GM19240 (cell line): ENCODE measurements at regions not wholly inside any gene's neighbourhood (a gene's known extent, or its start where the extent isn't known, plus 50 kb on each side); places are given as distances from the start of the nearest gene placed in this dataset.

Experiments
- DNase-seq: peaks from one replicate; pipeline ENCODE4 v3.0.0; 2011; ENCODE audit warnings: low spot score; ENCODE audit not compliant: insufficient read length

DNA sequence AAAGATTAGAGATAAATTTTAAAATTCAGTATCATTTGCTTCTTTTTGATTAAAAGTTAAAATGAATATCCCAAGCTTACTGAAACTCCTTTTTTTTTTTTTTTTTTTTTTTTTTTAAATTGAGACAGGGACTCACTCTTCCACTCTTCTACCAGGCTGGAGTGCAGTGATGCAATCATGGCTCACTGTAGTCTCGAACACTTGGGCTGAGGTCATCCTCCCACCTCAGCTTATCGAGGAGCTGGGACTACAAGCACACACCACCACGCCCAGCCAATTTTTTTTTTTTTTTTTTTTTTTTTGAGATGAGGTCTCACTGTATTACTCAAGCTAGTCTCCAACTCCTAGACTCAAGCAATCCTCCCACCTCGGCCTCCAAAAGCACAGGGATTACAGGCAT, 92.1 kb upstream of the RGS18 start:
- DNase-seq = no peak

DNA sequence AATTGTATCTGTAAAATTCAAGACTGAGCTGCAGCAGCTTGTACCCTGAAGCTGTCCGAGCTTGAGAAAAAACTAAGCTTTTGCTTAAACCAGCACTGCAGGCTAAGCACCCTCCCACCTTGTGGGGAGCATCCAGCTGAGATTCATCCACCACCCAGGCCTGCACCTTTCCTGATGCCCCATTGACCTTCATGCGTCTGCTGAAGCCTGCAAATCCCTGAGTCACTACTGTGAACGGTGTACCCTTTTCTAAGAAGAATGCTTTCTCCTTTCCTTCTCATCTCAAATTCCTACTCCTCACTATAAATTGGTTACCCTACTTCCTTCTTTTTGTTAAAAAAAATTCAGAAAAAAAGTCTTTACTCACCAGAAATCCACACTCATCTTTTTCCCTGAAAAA, 90.9 kb upstream of the RGS18 start:
- DNase-seq = no peak

DNA sequence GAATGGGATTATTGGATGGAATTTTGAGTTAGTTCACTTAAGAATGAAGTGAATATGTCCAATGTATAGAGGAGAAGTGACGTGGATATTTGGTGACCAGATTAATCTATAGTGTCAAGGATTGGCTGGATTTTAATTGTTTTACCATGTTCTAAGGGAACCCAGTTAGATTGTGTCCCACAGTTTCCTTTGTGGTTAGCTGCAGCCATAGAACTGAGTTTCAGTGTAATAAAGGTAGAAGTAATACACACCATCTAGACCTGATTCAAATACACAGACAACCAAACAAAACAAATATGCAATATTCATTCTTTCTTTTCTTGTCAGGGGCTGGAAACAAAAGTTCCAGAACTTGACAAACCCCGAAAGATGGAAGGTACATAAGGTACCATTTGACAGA, 88.0 kb upstream of the RGS18 start:
- DNase-seq = no peak

DNA sequence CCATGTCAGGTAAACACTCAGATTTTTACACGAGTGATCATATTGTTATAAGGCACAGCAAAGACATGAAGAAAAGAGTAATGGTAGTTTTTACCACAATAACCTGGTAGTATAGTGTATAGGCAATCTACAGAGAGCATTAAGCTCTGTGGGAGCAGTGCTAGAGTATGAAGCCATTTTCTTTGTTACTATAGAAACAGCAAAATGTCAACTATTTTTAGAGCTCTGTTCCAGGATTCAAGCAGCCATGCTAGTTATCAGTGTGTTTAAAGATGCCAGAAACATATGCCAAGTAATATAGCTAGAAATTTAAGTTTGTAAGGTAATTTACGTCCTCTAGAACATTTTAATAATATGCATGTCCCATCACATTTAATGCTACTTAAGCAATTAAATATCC, 77.6 kb upstream of the RGS18 start:
- no peak for DNase-seq

DNA sequence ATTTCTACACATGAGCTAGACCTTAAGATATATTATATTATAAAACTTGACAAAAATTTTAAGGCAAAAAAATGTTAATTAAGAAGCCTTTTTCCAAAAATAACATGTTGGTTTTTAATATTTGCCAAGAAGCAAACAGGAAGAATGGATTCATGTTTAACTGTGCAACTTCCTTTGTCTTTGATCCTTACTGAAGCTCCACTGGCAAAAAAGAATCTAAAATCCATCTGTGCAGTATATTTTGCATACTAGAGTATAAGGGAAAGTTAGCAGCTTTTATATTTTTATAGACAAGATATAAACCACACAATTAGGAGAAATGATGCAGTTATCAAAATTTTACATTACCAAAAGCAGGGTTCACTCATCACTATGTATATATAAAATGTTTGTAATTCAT, 76.9 kb upstream of the RGS18 start:
- no peak for DNase-seq

DNA sequence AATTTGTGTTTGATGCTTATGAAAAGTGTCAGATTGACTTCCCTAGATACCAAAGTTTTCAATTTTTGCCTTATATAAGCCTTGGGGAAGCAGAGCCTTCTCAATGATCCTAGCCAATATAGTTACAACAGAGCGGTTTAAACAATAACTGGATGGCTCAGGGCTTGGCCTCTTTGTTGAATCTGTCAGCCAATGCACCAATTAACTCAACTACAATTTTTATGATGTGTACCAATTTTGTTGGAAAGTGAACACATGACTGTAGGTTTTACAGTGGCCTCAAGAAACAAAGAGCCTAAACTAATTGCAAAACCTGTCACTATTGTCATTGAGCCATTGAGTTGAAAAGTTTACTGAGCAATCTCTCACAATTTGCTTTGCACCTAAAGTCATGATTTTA, 71.6 kb upstream of the RGS18 start:
- DNase-seq = no peak

DNA sequence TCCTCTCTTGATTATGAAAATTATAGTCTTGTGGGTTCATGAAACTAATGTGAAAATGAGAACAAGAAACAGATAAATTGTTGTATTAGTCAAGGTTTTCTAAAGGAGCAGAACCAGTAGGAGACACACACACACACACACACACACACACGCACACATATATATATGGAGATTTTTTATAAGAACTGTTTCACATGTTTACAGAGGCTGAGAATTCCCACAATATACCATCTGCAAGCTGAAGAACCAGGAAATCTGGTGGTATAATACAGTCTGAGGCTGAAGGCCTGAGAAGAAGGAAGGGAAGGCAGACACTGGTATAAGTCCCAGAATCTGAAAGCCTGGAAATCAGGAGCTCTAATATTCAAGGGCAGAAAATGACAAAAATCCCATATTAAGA, 70.9 kb upstream of the RGS18 start:
- DNase-seq = no peak

DNA sequence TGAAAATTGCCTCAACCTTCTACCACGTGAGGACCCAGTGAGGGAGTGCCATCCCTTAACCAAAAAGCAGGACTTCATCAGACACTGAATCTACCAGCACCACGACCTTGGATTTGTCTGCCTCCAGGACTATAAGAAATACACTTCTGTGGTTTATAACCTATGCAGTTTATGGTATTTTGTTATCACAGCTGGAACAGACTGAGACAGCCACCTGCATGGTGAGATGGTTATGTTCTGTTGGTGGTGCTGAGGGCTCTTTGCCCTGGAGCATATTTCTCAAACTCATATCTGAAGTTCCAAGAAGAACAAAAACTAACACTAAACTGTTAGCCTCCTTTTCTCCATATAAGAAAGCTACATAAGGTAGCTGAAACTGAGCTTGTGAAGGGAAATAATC, 69.8 kb upstream of the RGS18 start:
- no peak for DNase-seq

DNA sequence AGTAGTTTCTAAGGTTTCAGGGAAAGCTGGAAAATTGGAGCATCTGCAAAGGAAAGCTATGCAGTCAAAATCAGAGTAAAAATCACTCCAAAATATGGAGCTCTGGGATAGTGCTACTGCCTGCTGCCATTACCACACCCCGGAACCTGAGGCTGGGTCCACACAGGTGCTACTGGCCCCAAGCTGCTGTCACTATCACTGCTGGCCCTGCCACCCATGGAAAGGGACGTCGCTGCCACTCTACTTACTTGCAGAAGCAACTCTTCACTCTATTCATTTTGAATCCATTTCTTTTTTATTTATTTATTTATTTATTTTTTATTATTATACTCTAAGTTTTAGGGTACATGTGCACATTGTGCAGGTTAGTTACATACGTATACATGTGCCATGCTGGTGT, 60.3 kb upstream of the RGS18 start:
- DNase-seq = no peak

DNA sequence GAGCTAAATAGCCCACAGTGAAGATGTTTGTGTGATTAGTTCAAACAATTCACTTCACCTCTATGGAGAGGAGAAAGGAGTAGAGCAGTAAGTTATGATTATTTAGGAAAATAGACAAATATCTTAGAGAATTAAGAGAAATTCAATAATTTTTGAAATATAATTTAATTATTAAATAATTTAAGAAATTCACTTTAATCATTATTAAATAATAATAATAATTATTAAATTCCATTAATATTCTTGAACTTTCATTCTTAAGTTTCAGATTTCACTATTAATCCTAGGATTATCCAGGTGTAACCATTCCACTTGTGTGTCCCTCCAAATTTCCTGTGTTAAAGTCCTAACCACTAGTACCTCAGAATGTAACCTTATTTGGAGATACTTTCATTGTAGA, 58.9 kb upstream of the RGS18 start:
- no peak for DNase-seq

DNA sequence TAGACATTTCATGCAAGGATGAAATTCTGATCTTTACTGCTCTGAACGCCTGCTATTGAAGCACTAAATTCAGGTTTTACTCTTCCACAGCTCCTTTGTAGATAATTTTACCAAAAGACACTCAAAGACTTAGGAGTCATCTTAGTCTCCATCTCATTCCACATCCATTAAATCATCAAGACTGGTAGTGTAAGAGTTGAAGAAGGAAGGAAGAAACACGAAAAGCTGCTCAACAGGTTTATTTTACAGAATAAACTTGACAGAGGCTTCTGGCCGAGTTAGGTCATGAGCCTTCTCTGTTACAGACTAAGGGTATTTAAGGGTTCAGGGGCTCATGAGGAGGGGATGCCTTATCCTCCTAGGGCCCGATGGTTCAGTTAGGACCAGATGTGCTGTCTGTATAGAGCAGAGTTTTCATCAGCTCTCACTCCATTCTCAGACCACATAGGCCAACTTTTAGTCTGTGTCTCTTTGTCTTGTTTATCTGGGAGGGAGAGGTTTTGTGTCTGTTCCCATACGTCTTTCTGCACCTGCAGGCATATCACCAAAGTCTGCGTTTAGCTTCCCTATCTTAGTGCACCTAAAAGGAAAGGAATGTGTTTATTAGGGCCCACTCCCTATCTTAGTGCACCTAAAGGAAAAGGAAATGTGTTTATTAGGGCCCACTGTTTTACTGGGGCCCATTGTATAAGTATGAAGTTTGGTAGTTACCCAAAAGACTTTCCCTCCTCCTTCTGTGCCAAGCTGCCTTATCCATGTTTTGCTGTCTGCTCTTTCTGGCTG, 57.4 kb upstream of the RGS18 start:
- no peak for DNase-seq

DNA sequence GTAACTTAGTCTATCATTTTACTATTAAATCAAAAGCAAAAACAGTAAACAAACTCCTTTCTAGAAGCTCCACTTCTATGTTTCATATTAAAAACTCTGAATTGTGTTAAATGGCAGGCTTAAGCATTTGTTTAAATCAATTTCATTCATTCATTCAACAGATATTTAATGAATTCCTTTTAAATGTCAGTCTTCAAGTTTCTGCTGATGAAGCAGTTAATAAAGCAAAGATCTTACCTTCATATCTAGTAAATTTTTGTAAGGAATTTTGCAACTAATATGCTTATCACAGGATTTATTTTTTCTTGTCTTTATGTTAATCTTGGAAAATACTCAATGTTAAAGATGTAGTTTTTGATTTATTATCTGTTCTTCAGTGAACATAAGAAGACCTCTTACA, 54.1 kb upstream of the RGS18 start:
- DNase-seq = no peak

DNA sequence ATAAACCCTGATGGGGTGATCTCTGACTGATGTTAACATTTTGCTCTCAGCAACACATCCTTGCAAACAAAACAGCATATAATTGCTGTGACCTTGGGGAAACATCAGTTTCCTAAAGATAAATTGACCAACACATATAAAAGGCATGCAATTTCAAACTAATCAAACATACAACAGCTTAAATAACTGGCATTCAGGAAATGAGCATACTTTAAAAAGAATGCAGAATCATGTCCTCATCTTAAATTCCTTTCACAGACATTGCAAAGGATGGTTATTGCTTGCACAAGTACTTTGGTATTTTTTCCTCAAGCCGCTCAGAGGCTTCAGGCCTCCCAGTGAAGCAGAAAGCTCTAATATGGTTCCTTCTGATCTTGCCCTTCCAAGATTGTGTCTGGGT, 53.4 kb upstream of the RGS18 start:
- no peak for DNase-seq

DNA sequence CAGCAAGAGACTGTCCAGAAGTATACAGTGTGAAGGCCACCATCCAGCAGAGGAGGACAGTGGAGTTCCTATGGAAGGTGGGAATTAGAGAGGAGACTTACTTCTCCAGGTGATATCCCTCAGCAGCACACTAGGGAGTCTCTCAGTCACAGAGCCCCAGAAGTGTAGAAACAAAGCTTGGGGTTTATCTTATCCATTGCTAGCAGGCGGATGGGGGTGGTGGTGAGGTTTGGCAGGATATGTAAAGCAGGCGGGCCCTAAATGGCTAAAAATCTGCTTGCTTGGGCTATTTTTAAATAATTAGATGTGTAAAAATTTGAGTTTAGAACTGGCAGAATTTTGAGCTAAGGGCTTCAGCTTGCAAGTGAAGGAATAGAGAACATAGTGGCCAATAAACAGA, 50.1 kb upstream of the RGS18 start:
- DNase-seq = no peak
